ENCODE measurements at regions not wholly inside any gene's neighbourhood (a gene's known extent, or its start where the extent isn't known, plus 50 kb on each side); places are given as distances from the start of the nearest gene placed in this dataset.

DNA sequence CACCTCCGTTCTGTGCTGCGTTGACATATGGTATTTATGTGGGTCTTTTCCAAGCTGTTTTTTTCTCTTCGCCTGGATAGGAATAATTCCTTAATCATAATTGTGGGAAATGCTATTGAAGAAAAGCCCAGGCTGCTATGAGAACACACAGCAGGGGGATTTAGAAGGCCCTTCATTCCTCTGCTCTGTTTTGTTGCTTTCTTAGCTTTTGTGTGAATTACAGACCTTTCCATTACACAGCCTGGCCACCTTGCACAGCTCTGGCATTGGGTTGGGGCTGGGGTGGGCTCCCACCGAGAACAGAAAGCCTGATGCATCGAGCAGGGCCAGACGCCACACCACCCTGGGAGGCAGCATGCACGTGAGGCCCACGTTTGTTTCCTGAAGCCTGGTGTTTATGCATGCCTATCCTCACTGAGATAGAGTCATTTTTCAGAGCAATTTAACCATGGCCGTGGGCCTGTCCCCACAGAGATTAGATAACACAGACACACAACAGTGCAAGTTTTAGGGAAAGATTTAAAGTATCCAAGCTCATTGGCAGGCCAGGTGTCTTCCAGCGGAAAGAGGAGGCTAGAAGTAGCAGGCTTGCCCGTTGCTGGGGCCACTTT, 287.6 kb upstream of the PWP1 start:
- no peak for TF ChIP-seq CTCF (IDR thresholded peaks at IDR 0.05)
- ATAC-seq (ENCODE audit: low FRiP score) (no peak), DNase-seq (ENCODE audit: low spot score) (no peak)

- DNase-seq (ENCODE audit: low spot score) (no peak), ATAC-seq (ENCODE audit: low FRiP score) (no peak)
- TF ChIP-seq CTCF (IDR thresholded peaks at IDR 0.05) = no peak
Observed at GRCh38 chr12:107399046-107399445, 286.6 kb upstream of the PWP1 start.

GRCh38 chr12:107400686-107401447, 284.7 kb upstream of the PWP1 start:
- ATAC-seq (ENCODE audit: low FRiP score) (no peak), DNase-seq (ENCODE audit: low spot score) (no peak)
- TF ChIP-seq CTCF (IDR thresholded peaks at IDR 0.05) = no peak

DNA sequence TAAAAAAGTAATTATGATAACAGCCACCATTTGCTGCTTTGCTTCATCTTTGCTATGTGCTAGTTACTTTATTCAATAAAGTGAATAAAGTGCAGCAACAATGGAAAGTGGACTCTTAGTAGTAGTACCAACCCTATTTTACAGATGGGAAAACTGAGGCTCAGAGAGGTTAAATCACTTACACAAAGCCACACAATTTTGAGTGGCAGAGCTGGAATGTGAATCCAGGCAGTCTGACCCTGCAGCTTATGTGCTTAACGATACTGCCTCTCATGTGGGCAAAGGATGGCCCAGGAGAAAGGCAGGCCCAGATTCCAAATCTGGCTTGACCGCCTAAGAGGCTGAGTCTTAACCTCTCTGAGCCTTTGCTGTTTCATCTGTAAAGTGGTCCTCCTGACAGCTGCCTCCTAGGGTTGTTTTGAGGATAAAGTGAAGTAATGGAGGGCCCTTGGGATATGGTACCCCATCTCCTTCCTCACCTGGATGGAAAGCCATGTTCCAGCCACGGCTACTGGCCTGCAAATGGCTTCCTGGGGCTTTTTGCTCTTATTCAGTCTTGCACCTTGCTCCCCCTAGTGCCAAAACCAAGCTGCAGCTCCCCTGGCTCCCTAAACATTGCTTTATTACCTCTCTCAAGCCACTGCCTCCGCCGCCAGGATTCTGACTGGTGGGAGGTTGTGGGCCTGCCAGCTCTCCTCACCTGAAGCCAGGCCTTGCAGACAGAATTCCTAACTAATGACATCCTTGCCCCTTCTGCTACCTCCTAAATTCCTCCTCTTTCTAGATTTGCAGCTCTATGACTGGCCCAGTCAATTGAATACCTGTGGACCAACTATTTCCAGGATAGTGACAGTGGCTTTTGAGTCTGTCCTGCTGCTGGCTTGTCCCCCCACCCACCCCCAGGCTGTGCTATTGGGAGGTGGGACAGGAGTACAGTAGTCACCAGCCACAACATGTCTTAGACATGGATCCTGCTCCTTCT, 283.3 kb upstream of the PWP1 start:
- no peak for TF ChIP-seq CTCF (IDR thresholded peaks at IDR 0.05)
- ATAC-seq (ENCODE audit: low FRiP score) = no peak
- no peak for DNase-seq (ENCODE audit: low spot score)

- no peak for TF ChIP-seq CTCF (IDR thresholded peaks at IDR 0.05)
- ATAC-seq (ENCODE audit: low FRiP score) = no peak
- DNase-seq (ENCODE audit: low spot score) = no peak
Observed at GRCh38 chr12:107404981-107405380, 280.6 kb upstream of the PWP1 start.

DNA sequence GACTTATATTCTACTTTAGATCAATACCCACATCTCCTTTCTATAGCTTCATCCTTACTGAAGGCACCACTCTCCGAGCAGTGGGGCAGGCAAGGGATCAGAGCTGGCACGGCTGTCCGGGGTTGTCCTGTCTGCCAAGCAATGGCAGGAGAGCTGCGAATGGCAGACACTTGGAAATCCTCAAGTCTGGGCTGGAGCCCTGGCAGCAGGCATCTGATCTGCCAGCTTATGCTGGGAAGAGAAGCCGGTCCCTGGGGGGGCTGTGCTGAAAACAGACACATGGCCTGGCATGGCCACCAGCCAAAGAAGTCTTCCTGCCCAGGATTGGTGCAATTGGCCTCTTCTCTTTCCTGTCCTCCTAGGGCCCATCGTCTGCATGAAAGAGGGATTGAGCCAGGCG, 280.2 kb upstream of the PWP1 start:
- no peak for TF ChIP-seq CTCF (IDR thresholded peaks at IDR 0.05)
- no peak for DNase-seq (ENCODE audit: low spot score)
- ATAC-seq (ENCODE audit: low FRiP score) = no peak

Data from omental fat pad (tissue), 3 donors.